IMR-90 (cell line): ENCODE measurements at regions not wholly inside any gene's neighbourhood (a gene's known extent, or its start where the extent isn't known, plus 50 kb on each side); places are given as distances from the start of the nearest gene placed in this dataset.

ENCODE experiments used
- ATAC-seq: fragments of 200-7000 bp; cut with Tn5 transposase; 2 replicates; pipeline ENCODE4 v1.9.1; 2020; ENCODE audit warnings: low read depth, mild to moderate bottlenecking, moderate library complexity
- BruUV-seq: library from RNA; stranded (reverse); fragments of 400-500 nt; replicated peaks from 2 replicates; lab custom pipeline; 2021; lab: Mats Ljungman, UMichigan
- CTCF ChIA-PET: fragments of 300-600 bp; formaldehyde crosslinking; extraction: SDS; loops from one replicate; lab custom pipeline; 2021; ENCODE audit warnings: antibody characterized with exemption; lab: Yijun Ruan, JAX
- POLR2A ChIA-PET: fragments of 300-600 bp; sonication (Branson Sonifier 250); formaldehyde crosslinking; loops from one replicate; lab custom pipeline; 2022; ENCODE audit warnings: antibody characterized with exemption; ENCODE audit not compliant: unreplicated experiment; lab: Charles Lee
- DNase-seq: peaks from one replicate; pipeline ENCODE4 v3.0.0; 2013
- H2AFZ ChIP-seq: replicated peaks from 2 replicates; pipeline ENCODE3; 2013; ENCODE audit warnings: low read length, mild to moderate bottlenecking; ENCODE audit not compliant: poor library complexity
- H2AK5ac ChIP-seq: 2 replicates; pipeline ENCODE4 v1.6.1; 2013; ENCODE audit warnings: low read depth, low read length, inconsistent platforms
- H2AK9ac ChIP-seq: replicated peaks from 2 replicates; pipeline ENCODE3; 2013; ENCODE audit warnings: mild to moderate bottlenecking, low read depth, low read length, moderate library complexity; ENCODE audit not compliant: poor library complexity
- H2BK120ac ChIP-seq: 2 replicates; pipeline ENCODE4 v1.6.1; 2013; ENCODE audit warnings: low read depth, low read length, inconsistent platforms
- H2BK15ac ChIP-seq: 3 replicates; pipeline ENCODE4 v1.6.1; 2013; ENCODE audit warnings: low read depth, low read length, inconsistent platforms
- H2BK20ac ChIP-seq: 2 replicates; pipeline ENCODE4 v1.6.1; 2013; ENCODE audit warnings: low read depth, mild to moderate bottlenecking, inconsistent platforms, low read length, moderate library complexity
- H2BK5ac ChIP-seq: 2 replicates; pipeline ENCODE4 v1.6.1; 2013; ENCODE audit warnings: mild to moderate bottlenecking, low read depth, low read length, inconsistent platforms; ENCODE audit not compliant: poor library complexity, severe bottlenecking
- H3K14ac ChIP-seq: replicated peaks from 2 replicates; pipeline ENCODE4 v1.6.1; 2013; ENCODE audit warnings: low read depth, low read length, inconsistent platforms
- H3K18ac ChIP-seq: 2 replicates; pipeline ENCODE4 v1.6.1; 2013; ENCODE audit warnings: low read depth, low read length, control low read depth
- H3K23ac ChIP-seq: 2 replicates; pipeline ENCODE4 v1.6.1; 2013; ENCODE audit warnings: low read depth, low read length, inconsistent platforms
- H3K27ac ChIP-seq: 2 replicates; pipeline ENCODE4 v1.5.1; 2013; ENCODE audit warnings: mild to moderate bottlenecking, control low read depth, low read length; ENCODE audit not compliant: insufficient read depth
- H3K27me3 ChIP-seq: 2 replicates; pipeline ENCODE4 v1.6.1; 2013; ENCODE audit warnings: low read length; ENCODE audit not compliant: control insufficient read depth, insufficient read depth
- H3K36me3 ChIP-seq: 2 replicates; pipeline ENCODE4 v1.6.1; 2013; ENCODE audit warnings: low read length, mixed read lengths; ENCODE audit not compliant: control insufficient read depth, insufficient read depth
- H3K4ac ChIP-seq: 2 replicates; pipeline ENCODE4 v1.6.1; 2013; ENCODE audit warnings: low read depth, low read length, inconsistent platforms
- H3K4me1 ChIP-seq: 2 replicates; pipeline ENCODE4 v1.6.1; 2013; ENCODE audit warnings: low read length, mixed read lengths; ENCODE audit not compliant: control insufficient read depth, insufficient read depth
- H3K4me2 ChIP-seq: 2 replicates; pipeline ENCODE4 v1.6.1; 2013; ENCODE audit warnings: low read depth, mild to moderate bottlenecking, control low read depth, low read length, moderate library complexity
- H3K4me3 ChIP-seq: 2 replicates; pipeline ENCODE4 v1.5.1; 2013; ENCODE audit warnings: low read depth, mild to moderate bottlenecking, control low read depth, low read length, moderate library complexity; ENCODE audit not compliant: insufficient read depth
- H3K56ac ChIP-seq: 2 replicates; pipeline ENCODE4 v1.6.1; 2013; ENCODE audit warnings: low read length, inconsistent platforms; ENCODE audit not compliant: insufficient read depth; ENCODE audit errors: extremely low read depth
- H3K79me1 ChIP-seq, 2 experiments: 2 replicates each; pipeline ENCODE4 v1.6.1; 2013; ENCODE audit warnings: low read length in 2 of 2, inconsistent platforms in 1 of 2, low read depth in 1 of 2
- H3K9ac ChIP-seq: 2 replicates; pipeline ENCODE4 v1.6.1; 2013; ENCODE audit warnings: low read depth, low read length, control low read depth
- H3K9me1 ChIP-seq: 2 replicates; pipeline ENCODE4 v1.6.1; 2013; ENCODE audit warnings: low read length, inconsistent platforms; ENCODE audit not compliant: insufficient read depth
- H3K9me3 ChIP-seq: 2 replicates; pipeline ENCODE4 v1.6.1; 2013; ENCODE audit warnings: low read length; ENCODE audit not compliant: control insufficient read depth, insufficient read depth
- H4K20me1 ChIP-seq: 2 replicates; pipeline ENCODE4 v1.6.1; 2013; ENCODE audit warnings: low read length, inconsistent platforms; ENCODE audit not compliant: insufficient read depth
- H4K5ac ChIP-seq: 2 replicates; pipeline ENCODE4 v1.6.1; 2013; ENCODE audit warnings: mild to moderate bottlenecking, low read depth, low read length, control low read depth
- H4K8ac ChIP-seq, 2 experiments: 2 replicates each; pipeline ENCODE4 v1.6.1; 2013; ENCODE audit warnings: low read depth in 2 of 2, low read length in 2 of 2, control low read depth in 1 of 2, inconsistent platforms in 1 of 2
- H4K91ac ChIP-seq: 2 replicates; pipeline ENCODE4 v1.6.1; 2013; ENCODE audit warnings: low read depth, low read length, inconsistent platforms; ENCODE audit not compliant: insufficient read depth
- USF2 ChIP-seq: fragments of 150-350 bp; IDR thresholded peaks from 2 replicates; pipeline ENCODE4 v1.6.1; 2017; ENCODE audit warnings: mild to moderate bottlenecking, antibody characterized with exemption, low read length, low read depth
- WGBS, 2 experiments: methylation state at CpG; one replicate each; pipeline versions ENCODE4 v1.1.5 to v1.1.7; 2013; ENCODE audit warnings: missing lambda C conversion rate in 2 of 2; ENCODE audit not compliant: insufficient read length in 1 of 2; ENCODE audit errors: extremely low coverage in 2 of 2; 5-methylcytosine and 5-hydroxymethylcytosine counted together
- dilution Hi-C: fragments of 300-500 bp; cut with HindIII; formaldehyde crosslinking; loops from one replicate; pipeline ENCODE4 v1.14.3; 2018; ENCODE audit warnings: low sequenced_read_pairs; ENCODE audit not compliant: unreplicated experiment
- in situ Hi-C: fragments of 300-500 bp; cut with MboI; formaldehyde crosslinking; loops from 3 replicates; pipeline ENCODE4 v1.14.3; 2019; ENCODE audit warnings: low sequenced_read_pairs, inconsistent platforms, mixed read lengths
- intact Hi-C: fragments of 100-400 bp; cut with micrococcal nuclease; formaldehyde crosslinking; loops from 2 replicates; pipeline ENCODE4 v1.10.0; 2022

GRCh38 chr6:74570044-74570443 is 635.8 kb downstream of the COL12A1 start:
- WGBS, 2 experiments: no CpG with 5 or more reads among the region's 1 CpG
- Histone ChIP-seq H3K56ac (no peak overlapping the region), H4K5ac (no peak overlapping the region), H3K4me1 (no peaks in the 10 kb centered on the region), H2AFZ (no peak overlapping the region), H3K4ac (no peak overlapping the region), H3K9me3 (no peaks in the 10 kb centered on the region), H2BK20ac (no peak overlapping the region), H3K4me2 (no peak overlapping the region), H3K27me3 (no peaks in the 10 kb centered on the region), H3K18ac (no peak overlapping the region), H3K9ac (no peak overlapping the region), H3K9me1 (no peaks in the 10 kb centered on the region), H2BK5ac (no peak overlapping the region), H2BK15ac (no peak overlapping the region), H4K91ac (no peak overlapping the region), H2BK120ac (no peak overlapping the region; the same call in 1 of the 2 replicates), H3K27ac (no peak overlapping the region), H3K4me3 (no peak overlapping the region), H4K8ac (no peak overlapping the region), H4K20me1 (no peaks in the 10 kb centered on the region), H2AK5ac (no peak overlapping the region), H3K14ac (no peak overlapping the region), H3K36me3 (no peaks in the 10 kb centered on the region), H3K23ac (no peak overlapping the region), H3K79me1 (no peaks in the 10 kb centered on the region), H2AK9ac (no peak overlapping the region)
- dilution Hi-C loops: no loop called here
- no TSS peak for BruUV-seq
- ChIA-PET POLR2A (no interaction called here), CTCF (interaction anchor here (1.1 kb wide), 1 partner anchor 16 kb away, joined by 3 read pairs; no protein-coding TSS in a partner anchor)
- ATAC-seq (no peak), DNase-seq (no peak)
- intact Hi-C loops: loop anchor here (10.0 kb wide), 1 partner anchor 485 kb away; no protein-coding TSS in a partner anchor
- in situ Hi-C loops: no loop called here
- TF ChIP-seq USF2: no peak
